SW480 (cell line): ENCODE measurements at regions not wholly inside any gene's neighbourhood (a gene's known extent, or its start where the extent isn't known, plus 50 kb on each side); places are given as distances from the start of the nearest gene placed in this dataset.
"Not testable (repeated sequence)": the region's sequence is repeated elsewhere in the genome, so short reads cannot be mapped to it uniquely, and the experiment has no call there.

Experiments
- DNase-seq: peaks from one replicate; pipeline ENCODE4 v3.0.0-alpha.2; 2016; ENCODE audit warnings: low spot score

DNA sequence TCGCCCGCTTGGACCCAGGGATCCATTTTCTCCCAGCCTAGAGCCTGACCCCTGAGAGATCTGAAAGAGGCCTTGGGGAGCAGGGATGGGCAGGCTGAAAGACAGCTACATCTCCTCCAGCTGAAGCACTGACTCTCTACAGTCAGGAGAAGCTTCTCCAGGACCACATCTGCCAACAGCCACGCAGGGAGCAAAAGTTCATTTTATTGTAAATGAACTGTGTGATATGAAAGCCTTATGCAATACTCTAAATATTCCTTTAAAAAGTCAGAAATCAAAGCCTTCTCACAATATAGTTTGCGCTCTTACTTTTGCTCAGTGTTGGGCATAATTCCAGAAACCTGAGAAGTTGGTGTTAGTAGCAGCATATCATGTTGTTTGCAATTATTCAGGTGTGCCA is 428.9 kb upstream of the RAB6C start:
- no peak for DNase-seq

DNA sequence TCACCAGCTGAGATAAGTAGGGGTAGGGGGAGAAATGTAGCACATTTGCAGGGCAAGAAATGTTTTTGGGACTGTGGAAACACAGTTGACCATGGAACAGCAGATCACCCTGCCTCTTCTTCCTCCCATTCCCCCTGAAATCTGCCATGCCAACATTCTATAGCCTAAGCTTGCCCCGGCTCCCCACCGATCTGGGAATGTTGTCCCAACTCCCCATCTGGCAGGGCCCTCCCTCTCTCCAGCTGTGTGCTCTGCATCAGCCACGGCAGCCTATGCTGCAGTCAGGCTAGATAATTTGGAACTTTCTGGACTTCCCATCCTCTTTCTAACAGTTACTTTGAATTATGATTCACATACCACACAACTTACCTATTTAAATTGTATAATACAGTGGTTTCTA is 425.1 kb upstream of the RAB6C start:
- DNase-seq: no peak

DNA sequence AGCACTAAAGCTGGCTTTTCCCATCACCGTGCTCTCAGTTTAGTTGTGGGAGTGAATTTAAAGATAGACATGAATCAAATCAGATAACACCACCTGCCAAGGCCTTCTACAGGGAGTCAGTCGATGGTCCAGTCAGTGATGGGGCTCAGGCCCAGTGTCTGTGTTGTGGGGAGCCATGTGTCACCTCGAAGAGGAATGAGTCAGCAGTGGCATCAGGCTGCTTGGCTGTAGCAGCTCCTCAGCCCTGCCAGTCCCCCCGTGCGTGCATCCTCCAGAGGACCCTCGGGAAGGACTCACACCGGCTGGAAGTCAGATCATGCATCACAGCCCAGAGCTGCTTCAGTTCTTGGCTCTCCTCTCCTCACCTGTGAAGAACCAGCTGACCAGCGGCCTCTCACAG is 420.4 kb upstream of the RAB6C start:
- no peak for DNase-seq

DNA sequence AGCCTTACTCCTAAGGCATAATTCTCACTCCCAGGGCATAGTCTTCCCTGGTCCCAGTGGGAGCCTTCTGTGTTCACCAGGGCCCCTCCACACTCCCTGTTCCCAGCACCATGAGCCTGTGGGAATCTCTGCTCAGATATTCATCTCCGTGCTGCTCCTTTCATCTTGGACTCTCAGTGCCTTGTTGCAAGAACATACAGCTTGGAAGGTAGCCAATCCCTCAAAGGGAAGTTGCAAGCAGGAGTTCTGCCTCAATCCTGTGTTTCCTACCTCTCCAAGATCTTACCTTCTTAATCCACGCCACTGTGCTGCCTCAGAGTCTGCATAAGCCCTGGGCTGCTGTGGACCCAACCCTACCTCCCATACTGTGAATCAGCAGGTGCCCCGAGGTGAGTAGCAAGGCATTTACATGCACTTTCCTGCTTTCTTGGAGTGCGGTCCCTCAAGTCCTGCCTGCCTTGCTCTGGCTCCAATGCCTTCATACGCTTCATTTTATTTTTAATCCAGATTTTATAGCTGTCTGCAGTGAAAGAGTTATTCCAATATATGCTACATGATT is 413.8 kb upstream of the RAB6C start:
- no peak for DNase-seq

DNA sequence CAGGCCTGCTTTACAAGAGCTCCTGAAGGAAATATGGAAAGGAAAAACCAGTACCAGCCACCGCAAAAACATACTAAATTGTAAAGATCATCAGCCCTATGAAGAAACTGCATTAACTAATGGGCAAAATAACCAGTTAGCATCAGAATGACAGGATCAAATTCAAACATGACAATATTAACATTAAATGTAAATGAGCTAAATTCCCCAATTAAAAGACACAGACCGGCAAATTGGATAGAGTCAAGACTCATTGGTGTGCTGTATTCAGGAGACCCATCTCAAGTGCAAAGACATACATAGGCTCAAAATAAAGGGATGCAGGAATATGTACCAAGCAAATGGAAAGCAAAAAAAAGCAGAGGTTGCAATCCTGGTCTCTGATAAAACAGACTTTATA is 408.7 kb upstream of the RAB6C start:
- DNase-seq: not testable (repeated sequence)

DNA sequence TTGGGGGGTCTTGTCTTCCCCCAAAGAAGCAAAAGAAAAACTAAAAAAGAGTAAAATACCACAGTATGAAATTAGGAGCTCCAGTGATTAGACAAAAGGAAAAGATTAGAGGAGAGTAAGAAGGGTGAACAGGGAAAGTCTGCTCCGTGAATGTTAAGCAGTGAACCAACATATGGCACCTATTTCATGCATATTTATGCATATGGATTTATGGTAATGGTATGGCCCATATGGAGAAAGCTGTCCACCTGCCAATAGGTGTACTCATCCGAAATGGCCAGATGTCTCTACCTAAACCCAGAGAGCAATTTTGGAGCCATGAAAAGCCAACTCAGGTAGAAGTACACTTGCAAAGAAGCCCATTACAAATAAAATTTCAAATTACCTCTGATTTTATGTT is 404.0 kb upstream of the RAB6C start:
- DNase-seq: no peak

DNA sequence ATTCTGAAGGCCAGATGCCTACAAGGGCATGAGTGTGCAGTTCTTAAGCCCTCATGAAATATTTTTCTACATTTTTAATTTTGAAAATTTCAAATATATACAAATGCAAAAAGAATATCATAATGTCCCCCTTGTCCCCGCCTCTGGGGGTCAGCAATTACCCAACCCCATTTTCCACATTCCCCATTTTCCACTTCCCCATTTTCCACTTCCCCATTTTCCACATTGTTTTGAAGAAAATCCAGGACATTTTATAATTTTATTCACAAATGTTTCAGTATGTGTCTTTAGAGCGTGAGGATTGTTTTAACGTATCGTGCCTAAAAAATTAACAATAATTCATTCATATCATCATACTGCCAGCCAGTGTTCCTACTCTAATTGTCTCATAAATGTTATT is 403.6 kb upstream of the RAB6C start:
- DNase-seq: no peak

DNA sequence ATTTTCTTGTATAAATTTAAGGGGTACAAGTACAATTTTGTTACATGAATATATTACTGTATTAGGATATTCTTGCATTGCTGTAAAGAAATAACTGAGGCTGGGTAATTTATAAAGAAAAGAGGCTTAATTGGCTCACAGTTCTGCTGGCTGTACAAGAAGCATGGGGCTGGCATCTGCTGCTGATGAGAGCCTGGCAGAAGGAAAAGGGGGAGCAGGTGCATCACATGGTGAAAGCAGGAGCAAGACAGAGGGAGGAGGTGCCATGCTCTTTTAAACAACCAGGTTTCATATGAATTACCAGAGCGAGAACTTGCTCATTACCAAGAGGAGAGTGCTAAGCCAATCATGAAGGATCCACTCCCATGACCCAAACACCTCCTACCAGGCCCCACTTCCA is 399.5 kb upstream of the RAB6C start:
- DNase-seq: no peak

DNA sequence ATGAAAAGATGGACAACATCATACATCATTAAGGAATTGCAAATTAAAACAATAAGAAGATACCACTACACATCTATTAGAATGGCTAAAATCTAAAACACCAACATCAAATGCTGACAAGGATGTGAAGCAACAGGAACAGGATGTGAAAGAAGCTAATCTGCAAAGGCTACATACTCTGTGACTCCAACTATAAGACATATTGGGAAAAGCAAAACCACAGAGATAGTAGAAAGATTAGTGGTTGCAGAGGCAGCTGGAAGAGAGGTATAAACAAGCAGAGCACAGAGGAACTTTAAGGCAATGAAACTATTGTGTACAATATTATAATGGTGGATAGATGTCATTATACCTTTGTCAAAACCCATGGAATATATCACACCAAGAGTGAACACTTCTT is 393.7 kb upstream of the RAB6C start:
- no peak for DNase-seq

DNA sequence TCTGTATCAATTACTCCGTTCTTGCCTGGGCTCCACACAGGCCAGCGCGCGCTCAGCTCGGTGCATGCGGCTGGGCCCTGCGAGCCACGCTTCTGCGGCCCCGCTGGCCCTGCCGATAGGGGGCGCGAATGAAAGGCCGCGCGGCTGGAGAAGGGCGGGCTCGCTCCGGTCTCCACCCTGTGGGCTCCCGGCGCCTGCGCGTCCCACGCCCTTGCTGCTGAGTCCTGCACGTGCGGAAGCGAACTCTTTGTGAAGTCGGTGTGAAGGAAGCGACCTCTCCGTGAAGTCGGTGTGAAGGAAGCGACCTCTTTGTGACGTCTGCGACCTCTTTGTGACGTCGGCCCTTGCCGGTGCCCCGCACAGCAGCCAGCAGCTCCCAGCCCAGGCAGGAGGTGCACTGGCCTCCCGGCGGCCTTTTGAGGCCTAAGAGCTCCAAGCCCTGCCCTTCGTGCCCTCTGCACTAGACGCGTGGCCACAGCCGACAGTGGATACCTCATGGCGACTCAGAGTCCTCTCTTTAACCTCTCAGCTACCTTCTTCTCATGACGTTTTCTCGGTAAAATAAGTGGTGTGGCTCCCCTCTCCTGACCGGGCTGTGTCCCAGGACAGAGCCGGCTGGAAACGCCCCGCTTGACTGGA is 391.9 kb upstream of the RAB6C start:
- no peak for DNase-seq

DNA sequence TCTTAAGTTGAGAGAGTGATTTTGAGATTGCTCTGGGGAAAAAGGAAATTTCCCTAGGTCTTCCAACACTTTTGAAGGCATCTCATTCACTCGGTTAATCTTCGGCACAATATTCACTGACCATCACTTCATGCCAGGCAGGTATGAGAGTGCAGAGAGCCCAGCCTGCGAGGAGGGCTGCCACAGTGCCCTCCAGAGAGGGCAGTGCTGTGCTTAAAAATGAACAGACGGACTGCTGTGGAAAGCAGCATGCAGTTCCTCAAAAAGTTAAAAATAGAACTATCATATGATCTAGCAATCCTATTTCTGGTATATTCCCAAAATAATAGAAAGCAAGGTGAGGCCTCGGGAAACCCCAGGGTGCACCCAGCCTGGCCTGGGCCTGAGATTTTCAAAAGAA is 374.9 kb upstream of the RAB6C start:
- DNase-seq: no peak

DNA sequence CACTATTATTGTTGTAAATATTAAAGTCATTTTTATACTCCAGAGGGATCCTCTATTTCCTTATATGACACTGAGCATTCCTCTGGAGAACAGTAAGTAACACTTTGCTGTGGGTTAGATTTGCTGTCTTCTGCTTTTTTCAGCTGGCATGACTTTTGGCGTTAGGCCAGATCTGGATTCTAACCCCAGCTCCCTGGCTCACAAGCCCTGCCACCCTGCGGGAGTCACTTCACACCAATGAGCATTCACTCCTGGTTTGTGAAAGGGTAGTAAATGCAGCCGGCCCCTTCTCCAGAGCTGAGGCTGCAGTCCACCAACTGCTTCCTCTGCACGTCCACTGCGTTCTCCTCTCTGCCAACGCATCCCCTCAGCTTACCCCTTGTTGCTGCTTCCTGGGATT is 373.8 kb upstream of the RAB6C start:
- no peak for DNase-seq

DNA sequence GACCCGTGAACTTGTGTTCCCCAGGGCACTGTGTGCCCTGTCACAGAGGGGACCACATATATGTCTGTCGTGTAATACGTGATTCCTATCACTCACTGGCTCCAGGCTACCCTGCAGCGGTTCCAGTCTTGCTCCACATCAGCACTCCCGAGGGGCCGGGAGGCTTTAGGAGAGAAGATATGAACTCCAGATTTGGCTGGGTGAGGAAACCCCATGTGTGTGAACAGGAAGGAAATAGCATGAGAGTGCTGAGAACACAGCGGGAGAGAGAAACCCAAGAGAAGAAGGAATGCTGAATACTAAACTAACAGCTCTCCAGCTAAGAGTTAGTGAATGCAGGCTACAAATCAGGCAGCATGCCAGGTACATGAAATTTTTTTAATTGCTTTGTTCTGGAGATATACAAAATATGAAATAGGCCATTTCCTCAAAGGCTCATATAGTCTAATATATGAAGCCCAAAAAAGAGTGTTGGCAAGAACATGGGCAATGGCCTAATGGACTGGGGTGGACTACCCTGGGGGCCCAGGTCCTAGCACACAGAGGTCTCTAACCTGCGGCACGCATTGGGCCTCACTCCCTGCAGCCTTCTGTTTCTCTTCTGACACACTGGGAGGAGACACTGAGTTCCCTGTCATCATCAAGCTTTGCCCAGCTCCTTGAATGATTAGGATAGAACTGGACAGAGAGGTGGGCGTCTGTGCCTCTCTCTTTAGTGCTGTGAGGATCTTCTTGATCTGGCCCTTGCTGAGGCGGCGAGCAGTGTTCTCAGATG is 372.8 kb upstream of the RAB6C start:
- DNase-seq: no peak

DNA sequence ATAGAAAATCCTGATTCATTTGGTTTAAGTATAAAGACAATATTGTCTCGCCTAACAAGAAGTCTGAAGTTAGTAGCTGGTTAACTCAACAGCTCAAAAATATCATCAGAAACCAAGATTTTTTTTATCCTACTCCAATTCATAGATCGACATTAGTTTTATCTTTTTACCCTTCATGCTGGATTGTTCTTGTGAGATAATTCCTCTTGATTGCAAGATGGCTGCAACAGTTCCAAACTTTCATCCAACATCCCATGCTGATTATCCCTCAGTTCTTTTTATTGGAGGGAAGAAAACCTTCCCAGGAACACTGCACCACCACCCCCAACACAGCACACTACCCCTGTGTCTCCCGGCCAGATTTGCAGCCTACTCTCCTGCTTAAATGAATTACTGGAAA is 370.2 kb upstream of the RAB6C start:
- DNase-seq: no peak

DNA sequence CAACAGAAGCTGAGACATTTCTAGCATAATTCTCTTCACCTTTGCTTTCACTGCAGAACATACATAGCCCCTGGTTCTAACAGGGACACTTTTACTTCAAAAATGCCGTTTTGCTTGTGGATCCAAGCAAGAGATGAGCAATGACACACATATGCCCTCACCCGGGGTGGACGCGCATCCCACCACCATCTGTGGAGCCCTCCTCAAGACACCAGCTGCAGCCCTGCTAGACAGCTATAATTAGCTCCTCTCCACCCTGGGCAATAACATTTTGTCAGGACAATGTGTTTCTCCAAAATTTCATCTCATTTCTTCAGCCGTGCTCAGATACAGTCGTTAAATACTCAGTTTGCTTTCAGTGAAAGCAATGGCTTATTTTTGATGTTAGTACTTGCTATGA is 368.7 kb upstream of the RAB6C start:
- DNase-seq: no peak

DNA sequence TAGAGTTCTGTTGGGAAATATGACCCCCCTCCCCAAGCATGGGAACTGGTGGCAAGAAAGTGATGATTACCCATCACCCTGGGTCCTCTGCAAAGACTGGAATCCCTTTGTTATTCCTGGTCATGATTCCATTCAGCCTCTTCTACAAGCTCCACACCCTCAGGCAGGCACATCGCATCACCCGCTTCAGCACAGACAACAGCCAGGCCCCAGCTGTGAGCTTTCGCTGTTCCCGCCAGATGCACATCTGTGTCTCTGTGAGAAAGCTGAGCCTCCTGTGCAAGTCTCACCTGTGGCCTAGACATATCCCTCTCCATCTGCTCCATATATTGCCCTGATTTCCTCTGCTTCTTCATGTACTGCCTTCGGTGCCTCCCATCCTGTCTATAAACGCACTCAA is 368.0 kb upstream of the RAB6C start:
- no peak for DNase-seq

DNA sequence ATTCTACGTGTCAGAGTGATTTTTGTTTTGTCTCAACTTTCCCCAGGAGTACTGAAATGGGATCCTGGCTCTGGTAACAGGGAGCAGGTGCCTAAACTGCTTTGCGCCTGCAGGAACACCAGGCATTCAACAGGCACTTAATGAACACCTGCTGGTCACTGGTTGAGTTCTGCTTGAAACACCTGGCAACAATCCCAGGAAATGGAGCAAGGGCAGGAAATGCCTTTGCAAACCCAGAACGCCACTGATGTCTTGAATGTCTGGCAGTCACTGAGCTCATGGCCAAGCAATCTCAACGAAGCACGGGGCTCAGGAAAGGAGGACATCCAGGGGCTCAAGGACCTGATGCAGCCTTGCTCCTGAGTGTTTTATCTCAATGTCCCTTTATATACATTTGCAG is 360.0 kb upstream of the RAB6C start:
- DNase-seq: peak; percentile 14

DNA sequence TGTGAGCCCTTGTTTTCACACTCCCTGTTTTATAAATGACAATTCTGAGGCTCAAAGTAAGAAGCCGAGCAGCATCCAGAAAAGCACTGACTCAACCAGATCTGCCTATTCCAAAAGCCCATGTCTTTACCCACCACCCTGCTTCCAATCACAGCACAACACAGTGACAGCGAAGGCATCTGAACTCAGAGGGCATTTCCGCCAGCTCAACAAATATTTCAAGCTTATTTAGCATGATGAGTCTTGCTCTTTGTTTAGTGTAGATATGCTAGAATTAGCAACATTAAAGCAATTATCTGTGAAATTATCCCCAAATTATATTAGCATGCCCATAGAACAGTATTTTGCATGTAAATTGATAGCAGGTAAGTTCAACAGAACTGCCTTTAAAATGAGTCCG is 359.1 kb upstream of the RAB6C start:
- DNase-seq: no peak

DNA sequence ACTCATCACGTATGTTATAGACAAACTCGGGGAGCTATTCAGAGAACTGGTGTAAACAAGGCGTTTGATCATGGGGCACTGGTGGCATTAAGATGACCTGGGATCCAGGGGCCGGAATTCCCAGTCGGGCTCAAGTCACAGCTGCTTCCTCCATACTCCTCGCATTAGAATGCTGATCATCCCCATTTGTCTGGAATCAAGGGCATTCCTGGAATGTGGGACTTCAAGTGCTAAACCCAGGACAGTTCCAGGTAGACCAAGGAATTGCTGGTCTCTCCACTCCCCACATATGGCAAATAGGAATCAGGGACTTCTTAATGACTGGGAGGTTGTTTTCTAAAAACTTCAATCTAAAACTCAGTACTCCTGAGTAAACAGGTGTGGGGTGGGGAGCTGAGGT is 355.7 kb upstream of the RAB6C start:
- no peak for DNase-seq

DNA sequence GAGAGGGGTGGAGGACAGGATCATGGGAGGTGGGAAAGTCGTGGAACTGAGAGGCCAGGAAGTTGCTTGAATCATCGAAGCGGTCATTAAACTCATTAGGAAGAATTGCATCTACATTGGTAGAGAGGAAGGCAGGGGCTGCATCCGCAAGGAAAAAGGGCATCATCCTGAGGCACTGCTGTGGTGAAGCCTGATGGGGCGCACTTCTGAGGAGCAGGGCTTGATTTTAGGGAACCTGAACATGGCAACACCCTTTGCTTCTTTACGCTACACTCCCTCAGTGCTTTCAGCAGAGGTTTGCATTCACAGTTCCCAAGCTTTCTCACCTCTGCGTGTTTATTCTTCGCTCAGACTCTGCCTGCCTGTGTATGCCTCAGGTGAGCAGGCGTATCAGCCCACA is 352.0 kb upstream of the RAB6C start:
- DNase-seq: no peak

DNA sequence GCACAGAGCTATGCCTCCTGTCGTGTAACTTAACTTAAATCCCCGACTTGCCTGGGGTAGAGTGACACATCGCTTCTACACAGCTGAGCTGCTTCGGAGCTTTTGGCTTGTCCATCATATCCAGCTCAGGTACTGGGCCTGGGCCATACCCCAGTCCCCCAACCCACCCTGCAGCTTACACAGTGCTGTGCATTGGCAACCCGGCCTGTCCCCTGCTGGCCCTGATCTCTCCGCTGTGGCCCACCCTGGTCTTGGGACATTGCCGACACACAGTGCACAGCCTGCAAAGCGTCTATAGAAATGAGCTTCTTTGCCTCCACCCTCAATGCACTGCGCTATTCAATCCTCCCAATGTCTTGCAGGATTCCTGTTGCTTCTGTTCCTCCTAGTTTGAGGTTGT is 342.8 kb upstream of the RAB6C start:
- no peak for DNase-seq

DNA sequence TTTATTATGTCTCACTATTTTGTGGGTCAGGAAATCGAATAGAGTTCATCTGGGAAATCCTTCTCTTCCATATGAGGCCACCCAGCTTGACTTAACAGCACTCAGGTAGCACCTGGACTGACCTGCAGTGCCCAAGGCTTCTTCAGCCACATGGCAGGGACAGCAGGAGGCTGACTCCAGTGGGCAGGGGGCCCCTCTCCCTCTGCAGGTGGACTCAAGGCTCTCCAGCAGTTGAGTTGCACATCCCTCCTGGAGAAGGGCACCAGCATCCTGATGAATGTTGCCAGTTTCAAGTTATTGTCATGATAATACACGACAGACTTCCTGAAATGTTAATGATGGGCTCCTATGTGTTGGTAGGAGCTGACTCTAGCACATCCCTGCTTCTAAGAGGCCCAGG is 338.1 kb upstream of the RAB6C start:
- no peak for DNase-seq

DNA sequence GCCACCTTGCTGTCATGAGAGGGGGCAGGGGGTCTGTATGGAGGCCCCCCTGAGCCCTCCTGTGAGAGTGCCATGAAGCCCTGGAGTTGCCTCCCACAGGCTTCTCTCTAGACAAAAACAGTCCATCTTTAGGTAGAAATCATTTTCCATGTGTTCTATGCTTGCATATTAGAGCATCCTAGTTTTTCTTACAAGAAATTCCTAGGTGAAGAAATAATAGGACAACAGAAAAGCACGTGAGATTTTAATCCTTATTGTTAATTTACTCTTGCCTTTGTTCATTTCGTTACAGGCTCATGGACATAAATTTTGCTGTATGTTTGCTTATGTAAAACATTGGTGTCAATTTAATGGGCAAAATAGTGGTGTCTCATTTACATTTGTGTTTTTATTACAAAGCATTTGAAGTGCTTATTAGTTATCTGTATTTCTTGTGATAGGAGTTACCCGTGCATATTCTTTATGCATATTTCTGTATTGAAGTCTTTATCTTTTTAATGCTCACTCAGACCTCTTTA is 336.9 kb upstream of the RAB6C start:
- DNase-seq: no peak

DNA sequence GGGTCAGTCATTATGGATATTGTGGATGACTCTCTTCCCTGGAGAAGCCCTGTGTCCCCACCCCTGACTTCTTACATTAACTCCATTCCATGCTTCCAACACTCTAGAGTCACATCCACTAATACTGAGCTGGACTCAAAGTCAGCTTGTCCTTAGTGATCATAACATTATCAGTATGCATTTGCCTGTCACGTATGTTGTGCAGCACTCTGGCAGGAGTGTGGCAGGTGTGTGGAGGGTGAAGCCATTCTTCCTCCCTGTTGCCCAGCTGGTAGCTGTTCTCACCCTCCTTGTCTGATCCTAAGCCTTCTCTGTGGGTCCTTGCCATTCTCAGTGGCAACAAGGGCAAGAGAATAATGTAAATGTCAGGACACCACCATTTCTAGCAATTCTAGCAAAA is 334.1 kb upstream of the RAB6C start:
- no peak for DNase-seq
